ENCODE measurements at regions not wholly inside any gene's neighbourhood (a gene's known extent, or its start where the extent isn't known, plus 50 kb on each side); places are given as distances from the start of the nearest gene placed in this dataset.

DNA sequence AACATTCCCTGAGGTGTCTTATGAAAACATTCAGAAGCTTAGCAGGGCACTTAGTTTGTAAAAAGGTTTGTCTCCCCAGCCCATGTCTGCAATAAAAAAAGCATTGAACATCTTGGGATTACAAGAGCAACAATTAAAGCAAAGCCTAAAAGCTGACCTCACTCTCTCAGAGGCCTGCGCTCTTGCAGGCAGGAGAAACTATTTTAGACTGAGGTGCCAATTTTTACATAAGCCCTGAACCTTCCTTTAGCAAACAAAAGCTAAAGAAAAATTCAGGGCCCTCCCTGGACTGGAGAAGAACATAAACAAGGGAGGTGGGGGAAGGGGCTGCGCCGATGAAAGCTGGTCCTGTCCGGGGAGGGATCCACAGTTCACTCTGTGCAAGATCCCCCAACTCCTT, 312.7 kb upstream of the RNF32 start:
- TF ChIP-seq REXO4 (CRISPR knock-in tag; IDR thresholded peaks at IDR 0.05; ENCODE audit: borderline replicate concordance) (no peak), CBX2 (IDR thresholded peaks at IDR 0.05; ENCODE audit: low read depth, low read length) (no peak), CBX2 (CRISPR knock-in tag; IDR thresholded peaks at IDR 0.05; ENCODE audit: low read depth) (no peak), FOXC1 (CRISPR knock-in tag; IDR thresholded peaks at IDR 0.05; ENCODE audit: borderline replicate concordance) (no peak), SNAPC2 (CRISPR knock-in tag; IDR thresholded peaks at IDR 0.05) (no peak), ZNF674 (CRISPR knock-in tag; IDR thresholded peaks at IDR 0.05; ENCODE audit: low read depth) (no peak)
- TF ChIP-seq, protein P1, sequence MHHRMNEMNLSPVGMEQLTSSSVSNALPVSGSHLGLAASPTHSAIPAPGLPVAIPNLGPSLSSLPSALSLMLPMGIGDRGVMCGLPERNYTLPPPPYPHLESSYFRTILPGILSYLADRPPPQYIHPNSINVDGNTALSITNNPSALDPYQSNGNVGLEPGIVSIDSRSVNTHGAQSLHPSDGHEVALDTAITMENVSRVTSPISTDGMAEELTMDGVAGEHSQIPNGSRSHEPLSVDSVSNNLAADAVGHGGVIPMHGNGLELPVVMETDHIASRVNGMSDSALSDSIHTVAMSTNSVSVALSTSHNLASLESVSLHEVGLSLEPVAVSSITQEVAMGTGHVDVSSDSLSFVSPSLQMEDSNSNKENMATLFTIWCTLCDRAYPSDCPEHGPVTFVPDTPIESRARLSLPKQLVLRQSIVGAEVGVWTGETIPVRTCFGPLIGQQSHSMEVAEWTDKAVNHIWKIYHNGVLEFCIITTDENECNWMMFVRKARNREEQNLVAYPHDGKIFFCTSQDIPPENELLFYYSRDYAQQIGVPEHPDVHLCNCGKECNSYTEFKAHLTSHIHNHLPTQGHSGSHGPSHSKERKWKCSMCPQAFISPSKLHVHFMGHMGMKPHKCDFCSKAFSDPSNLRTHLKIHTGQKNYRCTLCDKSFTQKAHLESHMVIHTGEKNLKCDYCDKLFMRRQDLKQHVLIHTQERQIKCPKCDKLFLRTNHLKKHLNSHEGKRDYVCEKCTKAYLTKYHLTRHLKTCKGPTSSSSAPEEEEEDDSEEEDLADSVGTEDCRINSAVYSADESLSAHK (CRISPR knock-in tag; IDR thresholded peaks at IDR 0.05; ENCODE audit: borderline replicate concordance): no peak
- TF ChIP-seq, protein P2, sequence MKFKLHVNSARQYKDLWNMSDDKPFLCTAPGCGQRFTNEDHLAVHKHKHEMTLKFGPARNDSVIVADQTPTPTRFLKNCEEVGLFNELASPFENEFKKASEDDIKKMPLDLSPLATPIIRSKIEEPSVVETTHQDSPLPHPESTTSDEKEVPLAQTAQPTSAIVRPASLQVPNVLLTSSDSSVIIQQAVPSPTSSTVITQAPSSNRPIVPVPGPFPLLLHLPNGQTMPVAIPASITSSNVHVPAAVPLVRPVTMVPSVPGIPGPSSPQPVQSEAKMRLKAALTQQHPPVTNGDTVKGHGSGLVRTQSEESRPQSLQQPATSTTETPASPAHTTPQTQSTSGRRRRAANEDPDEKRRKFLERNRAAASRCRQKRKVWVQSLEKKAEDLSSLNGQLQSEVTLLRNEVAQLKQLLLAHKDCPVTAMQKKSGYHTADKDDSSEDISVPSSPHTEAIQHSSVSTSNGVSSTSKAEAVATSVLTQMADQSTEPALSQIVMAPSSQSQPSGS (CRISPR knock-in tag; IDR thresholded peaks at IDR 0.05): no peak
- TF ChIP-seq, protein P3, sequence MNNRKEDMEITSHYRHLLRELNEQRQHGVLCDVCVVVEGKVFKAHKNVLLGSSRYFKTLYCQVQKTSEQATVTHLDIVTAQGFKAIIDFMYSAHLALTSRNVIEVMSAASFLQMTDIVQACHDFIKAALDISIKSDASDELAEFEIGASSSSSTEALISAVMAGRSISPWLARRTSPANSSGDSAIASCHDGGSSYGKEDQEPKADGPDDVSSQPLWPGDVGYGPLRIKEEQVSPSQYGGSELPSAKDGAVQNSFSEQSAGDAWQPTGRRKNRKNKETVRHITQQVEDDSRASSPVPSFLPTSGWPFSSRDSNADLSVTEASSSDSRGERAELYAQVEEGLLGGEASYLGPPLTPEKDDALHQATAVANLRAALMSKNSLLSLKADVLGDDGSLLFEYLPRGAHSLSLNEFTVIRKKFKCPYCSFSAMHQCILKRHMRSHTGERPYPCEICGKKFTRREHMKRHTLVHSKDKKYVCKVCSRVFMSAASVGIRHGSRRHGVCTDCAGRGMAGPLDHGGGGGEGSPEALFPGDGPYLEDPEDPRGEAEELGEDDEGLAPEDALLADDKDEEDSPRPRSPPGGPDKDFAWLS (CRISPR knock-in tag; IDR thresholded peaks at IDR 0.05; ENCODE audit: borderline replicate concordance): no peak
- FAIRE-seq (no peak), ATAC-seq (no peak), DNase-seq (ENCODE audit: low spot score) (no peak)
- Histone ChIP-seq H2AFZ (ENCODE audit: low read length) (no peak overlapping the region), H3K9me3 (ENCODE audit: low read length) (peaks cover 5% of the 10 kb centered on the region; the same call in 1 of the 2 replicates), H4K20me1 (ENCODE audit: insufficient read depth, low read length) (no peaks in the 10 kb centered on the region), H3K27ac (ENCODE audit: extremely low read length, insufficient read depth, low read length) (no peak overlapping the region), H3K79me2 (ENCODE audit: insufficient read depth, low read length) (no peaks in the 10 kb centered on the region), H3K27me3 (ENCODE audit: control insufficient read depth in 1 of 2, insufficient read depth in 2 of 2, low read length in 2 of 2) (0 out of 5 replicates have a peak, but pooled peaks cover 2 to 11% of the 10 kb centered on the region in 2 experiments), H3K9ac (ENCODE audit: insufficient read depth, low read depth, low read length) (no peak overlapping the region), H3K4me1 (ENCODE audit: insufficient read depth, low read length) (no peaks in the 10 kb centered on the region), H3K4me2 (ENCODE audit: low read depth, low read length) (no peak overlapping the region), H3K4me3 (replicated peaks in 1 of 3; ENCODE audit: insufficient read depth in 1 of 3, low read depth in 2 of 3, low read length in 3 of 3) (no peak overlapping the region), H3K36me3 (replicated peaks in 1 of 2; ENCODE audit: control insufficient read depth in 1 of 2, insufficient read depth in 2 of 2, low read length in 2 of 2) (no peaks in the 10 kb centered on the region)
- CTCF ChIA-PET (ENCODE audit: low intra/inter-chr PET ratio, low total read pairs): no interaction called here
- no TSS peak for BruUV-seq (replicated peaks)
- POLR2A ChIA-PET: no interaction called here
- WGBS (ENCODE audit: low lambda C conversion rate): 5% methylated on average over 4 of the region's 4 CpGs
- in situ Hi-C loops (cut with HindIII; ENCODE audit: extremely low pct_ligation_motif_present, low pct_unique_long_range_greater_than_20kb) (no loop called here), intact Hi-C loops (cut with micrococcal nuclease; ENCODE audit: unreplicated experiment) (no loop called here)

Measured in HepG2 (cell line).